T-helper 9 cell (primary cell): ENCODE measurements at regions not wholly inside any gene's neighbourhood (a gene's known extent, or its start where the extent isn't known, plus 50 kb on each side); places are given as distances from the start of the nearest gene placed in this dataset.
"Not testable (repeated sequence)": the region's sequence is repeated elsewhere in the genome, so short reads cannot be mapped to it uniquely, and the experiment has no call there.

Experiments
- DNase-seq: peaks from one replicate; pipeline ENCODE4 v3.0.0-alpha.2; 2020

DNA sequence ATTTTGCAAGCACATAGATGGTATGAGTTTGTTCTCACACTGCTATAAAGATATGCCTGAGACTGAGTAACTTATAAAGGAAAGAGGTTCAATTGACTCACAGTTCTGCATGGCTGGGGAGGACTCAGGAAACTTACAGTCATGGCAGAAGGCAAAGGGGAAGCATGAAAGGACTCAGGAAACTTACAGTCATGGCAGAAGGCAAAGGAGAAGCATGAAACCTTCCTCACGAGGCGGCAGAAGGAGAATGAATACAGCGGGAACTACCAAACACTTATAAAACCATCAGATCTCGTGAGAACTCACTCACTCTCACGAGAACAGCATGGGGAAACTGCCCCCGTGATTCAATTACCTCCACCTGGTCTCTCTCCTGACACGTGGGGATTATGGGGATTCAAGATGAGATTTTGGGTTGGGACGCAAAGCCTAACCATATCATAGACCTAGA, 101.9 kb upstream of the NCOR2 start:
- DNase-seq: not testable (repeated sequence)

DNA sequence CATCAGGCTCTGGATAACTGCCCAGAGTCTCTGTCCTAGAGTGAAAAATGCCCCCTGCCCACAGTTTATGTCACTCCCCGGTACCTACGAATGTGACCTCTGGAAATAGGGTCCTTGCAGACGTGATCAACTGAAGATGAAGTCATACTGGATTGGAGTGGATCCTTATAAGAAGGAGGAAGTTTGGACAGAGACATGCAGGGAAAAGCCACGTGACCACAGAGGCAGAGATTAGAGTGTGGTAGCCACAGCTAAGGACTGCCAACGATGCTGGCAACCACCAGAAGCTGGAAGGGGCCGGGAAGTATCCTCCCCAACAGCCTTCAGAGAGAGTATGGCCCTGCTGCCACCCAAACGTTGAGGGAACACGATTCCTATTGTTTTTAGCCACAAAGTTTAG, 101.2 kb upstream of the NCOR2 start:
- DNase-seq: no peak

DNA sequence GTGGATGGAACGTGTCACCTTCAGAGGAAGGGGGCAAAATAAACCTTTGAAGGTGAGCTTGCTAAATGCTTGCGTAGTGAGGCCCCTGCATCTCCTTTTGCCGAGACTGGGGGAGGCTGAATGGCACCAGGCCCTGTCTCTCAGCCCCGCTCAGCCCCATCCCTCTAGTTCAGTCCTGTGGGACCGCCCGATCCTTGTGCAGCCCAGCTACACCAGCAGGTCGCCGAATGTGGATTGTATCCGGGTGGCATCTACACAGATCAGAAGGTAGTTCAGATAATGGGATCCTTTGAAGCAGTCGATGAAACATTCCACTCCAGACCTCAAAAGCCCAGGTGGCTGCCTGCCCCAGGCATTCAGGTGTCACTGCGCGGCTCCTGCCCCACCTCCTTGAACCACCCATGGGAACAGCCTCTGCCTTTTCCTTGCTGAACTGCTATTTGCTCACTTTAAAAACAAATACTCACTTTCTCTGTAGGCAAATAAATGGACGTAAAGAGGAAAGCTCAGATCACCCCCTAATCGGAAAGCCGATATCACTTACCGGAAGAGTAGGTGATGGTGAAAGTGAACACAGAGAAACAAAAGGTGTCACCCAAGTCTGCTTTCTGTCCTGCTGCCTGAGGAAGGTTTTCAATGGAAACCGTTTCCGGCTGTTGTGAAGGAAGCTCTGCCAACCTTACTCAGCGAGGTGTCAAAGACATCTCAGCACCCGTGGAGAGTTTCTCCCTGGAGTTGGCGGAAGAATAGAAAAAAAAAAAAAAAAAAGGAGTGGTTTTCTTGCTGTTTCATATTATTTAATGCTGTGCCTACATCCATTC, 100.3 kb upstream of the NCOR2 start:
- DNase-seq: no peak

DNA sequence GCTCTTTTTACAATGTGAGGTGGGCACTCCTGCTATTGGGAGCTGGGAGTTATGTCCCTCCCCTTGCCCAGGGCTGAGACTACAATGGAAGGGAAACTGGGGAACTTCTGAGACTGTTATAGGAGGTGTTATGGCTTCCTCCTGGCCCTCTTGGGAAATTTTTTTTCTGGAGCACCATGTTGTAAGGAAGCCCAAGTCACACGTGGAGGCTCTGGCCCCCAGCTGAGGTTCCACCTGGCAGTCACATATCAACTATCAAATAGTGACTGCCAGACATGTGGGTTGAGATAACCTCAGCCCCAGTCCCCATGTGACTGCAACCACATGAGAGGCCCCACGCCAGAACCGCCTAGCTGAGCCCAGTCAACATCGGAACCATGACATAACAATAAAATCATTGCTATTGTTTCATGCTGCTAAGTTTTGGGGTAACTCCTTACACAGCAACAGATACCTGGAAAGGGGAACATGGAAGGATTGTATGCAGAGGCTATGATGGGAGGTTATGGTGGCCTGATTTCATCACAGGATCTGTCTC, 99.4 kb upstream of the NCOR2 start:
- DNase-seq: no peak

DNA sequence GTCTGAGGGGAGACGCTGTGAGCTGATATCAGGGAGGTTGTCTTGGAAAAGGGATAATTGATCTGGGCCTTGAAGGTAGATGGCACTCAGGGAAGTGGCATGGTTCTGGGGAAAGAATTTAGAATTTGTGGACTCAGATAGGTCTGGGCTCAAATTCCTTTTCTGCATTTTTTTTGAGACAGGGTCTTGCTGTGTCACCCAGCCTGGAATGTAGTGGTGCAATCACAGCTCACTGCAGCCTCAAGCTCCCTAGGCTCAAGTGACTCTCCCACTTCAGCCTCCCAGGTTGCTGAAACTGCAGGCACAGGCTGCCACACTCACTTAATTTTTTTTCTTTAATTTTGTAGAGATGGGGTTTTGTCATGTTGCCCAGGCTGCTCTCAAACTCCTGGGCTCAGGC, 98.1 kb upstream of the NCOR2 start:
- no peak for DNase-seq

DNA sequence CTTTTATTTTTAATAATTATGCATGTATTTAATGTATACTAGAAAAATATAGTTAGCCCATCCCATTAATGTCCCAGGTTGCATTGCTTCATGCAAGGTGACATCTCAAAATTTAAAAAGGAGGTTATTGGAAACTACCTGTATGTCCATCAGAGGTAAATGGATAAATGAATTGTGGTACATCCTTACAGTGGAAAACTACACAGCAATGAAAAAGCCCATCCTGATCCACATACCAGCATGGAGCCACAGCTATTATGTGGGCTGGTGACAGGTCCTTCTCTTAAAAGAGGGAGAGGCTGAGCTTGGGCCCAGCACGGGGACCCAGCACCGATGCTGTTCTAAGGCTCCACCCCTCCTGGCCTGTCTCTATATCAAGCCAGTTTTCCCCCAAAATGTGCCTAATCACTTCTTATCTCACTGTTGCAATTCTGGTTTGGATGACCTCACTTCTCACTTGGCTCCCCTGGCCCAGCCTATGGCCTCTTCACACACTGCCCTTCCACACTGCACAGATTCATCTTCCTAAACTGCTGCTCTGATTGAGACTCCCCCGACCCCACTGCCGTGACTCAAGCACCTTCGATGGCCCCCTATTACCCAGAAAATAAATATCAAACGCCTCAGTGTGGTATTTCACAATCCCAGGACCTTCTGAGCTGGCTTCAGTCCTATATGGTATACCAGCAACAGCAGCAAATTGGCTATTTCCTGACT, 97.1 kb upstream of the NCOR2 start:
- no peak for DNase-seq

DNA sequence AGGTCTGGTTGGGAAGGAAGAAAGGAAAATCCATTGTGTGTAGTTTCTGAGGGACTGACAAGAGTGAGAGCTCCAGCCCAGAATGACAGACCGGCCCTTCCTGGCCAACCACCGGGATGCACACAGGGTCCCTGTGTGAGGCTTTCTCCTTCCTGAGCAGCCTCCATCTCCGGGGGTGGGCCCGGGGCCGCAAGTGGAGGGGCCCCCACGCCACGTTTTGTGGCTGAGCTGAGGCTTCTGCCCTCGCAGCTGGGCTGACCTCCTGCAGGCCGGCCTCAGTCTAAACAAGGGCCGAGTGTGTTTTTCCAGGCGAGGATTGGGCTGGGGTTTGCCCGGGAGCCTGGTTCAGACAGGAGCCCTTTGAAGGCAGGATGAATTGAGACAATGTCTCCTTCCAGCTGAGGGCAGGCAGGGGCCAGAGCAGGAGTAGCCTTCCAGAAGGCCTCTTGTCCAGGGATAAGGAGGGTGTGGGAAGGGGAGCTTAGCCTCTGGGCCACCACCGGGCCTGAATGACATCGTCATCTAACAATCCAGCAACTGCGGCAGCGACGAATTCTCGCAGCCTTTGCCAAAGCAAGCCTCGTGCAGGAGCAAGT, 96.5 kb upstream of the NCOR2 start:
- DNase-seq: no peak

DNA sequence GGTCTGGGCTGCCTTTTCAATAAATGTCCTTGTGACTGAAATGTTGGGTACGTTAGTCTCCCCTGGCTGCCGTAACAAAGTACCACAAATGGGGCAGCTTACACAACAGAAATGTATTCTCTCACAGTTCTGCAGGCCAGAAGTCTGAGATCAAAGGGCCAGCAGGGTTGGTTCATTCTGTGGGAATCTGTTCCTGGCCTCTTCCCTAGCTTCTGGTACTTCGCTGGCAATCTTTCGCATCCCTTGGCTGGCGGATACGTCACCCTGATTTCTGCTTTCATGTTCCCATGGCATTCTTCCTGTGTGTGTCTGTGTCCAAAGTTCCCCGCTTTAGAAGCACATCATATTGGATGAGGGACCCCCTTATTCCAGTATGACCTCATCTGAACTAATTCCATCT, 95.8 kb upstream of the NCOR2 start:
- no peak for DNase-seq

DNA sequence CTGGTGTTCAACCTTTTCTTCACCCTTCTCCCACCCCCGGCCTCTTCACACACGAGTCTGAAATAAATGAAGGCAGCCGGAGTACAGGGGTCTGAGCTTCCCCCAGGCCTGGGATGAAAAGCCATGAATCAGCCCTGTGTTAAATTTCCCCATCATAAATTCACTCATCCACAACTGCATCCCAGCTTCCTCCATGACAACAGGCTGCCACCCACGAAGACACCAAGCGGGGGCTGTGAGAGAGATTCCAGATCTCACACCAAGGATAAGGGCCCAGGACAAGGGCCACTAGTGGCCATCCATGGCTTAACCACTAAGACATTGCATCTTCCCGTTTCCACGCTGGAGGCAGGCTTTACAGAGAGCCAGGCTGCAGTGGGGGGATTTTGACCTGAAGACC, 93.9 kb upstream of the NCOR2 start:
- no peak for DNase-seq

DNA sequence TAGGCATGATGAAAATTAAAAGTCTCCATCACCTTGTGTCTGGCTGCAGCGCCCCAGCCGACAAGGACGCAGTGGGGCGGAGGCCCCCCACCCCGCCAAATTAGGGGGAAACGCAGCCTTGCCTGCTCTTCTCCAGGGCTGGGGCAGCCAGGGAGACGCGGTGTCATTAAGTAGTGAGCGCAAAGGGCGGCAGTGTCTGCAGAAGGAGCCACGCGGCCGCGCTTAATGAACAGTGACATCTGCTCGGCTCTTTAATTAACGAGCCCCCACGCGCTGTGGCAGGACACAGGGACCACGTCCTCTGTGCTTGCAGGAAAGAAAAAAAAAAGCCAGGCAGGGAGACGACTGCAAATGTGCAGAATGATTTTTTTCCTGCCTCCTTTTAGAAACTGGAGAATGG, 93.4 kb upstream of the NCOR2 start:
- no peak for DNase-seq

DNA sequence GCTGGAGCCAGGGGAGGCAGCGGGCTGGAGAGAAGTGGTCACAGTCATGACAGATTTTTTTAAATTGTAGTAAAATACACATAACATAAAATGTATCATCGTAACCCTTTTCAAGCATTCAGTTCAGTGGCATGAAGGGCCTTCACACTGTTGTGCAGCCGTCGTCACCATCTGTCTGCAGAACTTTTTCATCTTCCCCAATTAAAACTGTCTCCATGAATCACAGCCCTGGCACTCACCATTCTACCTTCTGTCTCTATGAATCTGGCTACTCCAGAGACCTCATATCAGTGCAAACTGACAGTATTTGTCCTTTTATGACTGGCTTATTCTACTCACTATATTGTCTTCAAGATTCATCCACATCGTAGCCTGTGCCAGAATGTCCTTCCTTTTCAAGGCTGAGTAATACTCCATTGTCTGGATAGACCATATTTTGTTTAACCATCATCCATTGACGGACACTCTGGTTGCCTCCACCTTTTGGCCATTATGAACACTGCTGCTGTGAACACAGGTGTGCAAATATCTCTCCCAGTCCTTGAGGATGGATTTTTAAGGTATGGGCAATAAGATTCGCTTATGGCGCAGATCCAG, 91.5 kb upstream of the NCOR2 start:
- DNase-seq: no peak

DNA sequence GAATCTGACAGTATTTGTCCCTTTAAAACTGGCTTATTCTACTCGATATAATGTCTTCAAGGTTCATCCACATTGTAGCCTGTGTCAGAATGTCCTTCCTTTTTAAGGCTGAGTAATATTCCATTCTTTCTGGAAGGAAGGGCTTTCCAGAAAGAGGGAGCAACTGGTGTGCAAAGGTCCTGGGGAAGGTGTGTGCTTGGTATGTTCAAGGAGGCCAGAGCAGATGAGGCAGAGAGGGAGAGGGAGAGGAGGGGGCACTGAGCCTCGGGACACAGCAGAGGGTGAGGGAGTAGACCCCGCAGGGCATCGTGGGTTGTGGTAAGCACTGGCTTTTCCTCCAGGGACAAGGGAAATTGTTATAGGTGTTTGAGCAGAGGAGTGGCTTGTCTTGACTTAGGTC, 90.9 kb upstream of the NCOR2 start:
- DNase-seq: no peak

DNA sequence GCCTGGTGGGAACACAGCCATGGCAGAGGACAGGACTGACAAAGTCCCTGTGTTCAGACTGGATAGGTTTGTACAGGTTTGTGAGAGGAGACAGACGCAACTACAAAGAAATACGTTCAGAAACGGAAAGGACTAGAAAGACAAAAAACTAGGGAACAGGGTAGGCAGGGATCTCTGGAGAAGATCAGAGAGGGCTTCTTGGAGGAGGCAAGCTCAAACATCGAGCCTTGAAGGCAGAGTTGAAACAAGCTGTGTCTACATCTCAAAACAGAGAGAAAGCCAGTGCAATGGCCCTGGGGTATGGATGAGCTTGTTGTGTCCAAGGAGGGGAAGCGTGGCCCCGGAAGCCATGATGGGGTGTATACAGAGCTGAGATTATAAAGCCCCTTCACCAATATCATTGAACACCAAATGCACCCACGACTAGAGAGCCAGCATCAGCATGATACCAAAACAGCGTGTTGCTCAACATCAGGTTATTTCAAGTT, 89.6 kb upstream of the NCOR2 start:
- no peak for DNase-seq

DNA sequence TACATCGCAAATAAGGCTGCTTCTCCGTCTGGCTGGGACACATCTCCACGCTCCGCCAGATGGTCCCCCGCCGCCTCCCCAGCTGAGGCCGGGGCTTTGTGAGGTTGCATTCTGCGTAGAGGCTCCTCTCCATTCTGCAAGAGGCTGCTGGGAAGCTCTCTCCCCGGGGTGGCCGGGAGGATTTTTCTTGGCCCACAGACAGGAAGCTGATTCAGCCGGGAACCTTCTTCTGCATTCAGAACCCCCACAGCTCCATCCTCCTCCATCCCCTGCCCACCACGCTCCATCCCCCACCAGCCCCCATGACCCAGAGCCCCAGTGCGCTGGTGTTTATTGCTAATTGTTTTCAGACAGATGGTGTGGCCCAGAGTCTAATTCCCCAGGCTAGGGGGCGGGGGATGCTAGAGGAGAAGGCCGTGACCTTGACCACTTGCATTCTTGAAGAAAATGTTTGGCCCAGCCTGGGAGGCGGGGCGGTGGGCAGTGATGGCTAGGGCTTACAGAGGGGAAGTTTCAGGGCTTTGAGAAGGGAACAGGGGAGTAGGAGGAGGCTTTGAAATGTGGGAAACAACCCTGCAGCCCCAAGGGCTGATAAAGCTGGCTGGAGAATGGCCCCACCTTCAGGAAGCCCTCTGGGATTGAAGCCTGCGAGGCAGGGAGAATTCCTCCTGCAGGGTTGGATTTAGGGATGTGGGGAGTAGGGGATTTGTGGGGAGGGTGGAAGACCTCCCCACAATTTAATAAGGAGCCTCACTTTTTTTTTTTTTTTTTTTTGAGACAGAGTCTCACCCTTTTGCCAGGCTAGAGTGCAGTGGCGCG, 88.5 kb upstream of the NCOR2 start:
- DNase-seq: no peak

DNA sequence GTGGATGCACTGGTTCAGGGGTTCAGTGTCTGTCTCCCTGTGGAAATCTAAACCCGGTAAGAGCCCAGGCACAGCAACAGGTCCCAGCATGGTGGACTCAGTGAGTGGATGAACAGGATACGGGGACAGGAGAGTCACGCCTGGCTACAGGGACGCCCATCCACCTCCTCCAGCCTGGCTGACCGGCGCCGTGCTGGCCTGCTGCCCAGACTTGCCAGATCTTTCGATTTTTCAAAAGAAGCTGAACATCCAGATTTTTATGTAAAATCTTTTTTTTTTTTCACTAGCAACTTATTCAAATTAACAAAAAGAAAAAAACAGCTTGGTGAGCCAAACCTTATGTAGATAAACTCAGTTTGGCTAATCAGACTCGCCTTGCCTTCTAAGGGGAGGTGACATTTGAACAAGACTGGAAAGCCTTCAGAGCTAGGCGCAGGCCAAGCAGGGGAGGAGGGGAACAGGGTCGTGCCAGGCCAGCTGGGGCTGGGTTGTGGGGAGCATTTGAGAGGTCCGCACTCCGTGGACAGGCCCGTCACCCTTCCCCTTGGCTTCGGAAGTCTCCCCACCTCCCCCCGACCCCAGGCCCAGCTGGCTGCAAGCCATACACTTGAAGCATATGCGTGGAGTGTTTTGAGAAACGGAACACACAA, 87.8 kb upstream of the NCOR2 start:
- no peak for DNase-seq

DNA sequence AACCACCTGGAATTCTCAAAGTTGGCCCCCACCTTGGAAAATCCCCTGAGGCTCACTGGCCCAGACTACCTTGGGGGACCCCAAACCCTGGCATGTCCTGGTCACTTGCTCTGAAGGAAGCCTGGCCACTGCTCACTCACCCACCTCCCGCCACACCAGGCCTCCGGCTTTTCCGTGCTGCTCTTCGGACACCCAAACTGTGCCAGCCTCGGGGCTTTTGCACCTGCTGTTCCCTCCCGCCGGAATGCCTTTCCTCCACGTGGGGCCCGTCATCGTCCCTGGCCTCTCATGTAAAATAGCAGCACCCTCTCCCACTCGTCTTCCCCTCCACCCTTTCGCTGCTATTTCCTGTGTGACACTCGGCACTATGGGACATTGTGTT, 87.2 kb upstream of the NCOR2 start:
- DNase-seq: no peak

DNA sequence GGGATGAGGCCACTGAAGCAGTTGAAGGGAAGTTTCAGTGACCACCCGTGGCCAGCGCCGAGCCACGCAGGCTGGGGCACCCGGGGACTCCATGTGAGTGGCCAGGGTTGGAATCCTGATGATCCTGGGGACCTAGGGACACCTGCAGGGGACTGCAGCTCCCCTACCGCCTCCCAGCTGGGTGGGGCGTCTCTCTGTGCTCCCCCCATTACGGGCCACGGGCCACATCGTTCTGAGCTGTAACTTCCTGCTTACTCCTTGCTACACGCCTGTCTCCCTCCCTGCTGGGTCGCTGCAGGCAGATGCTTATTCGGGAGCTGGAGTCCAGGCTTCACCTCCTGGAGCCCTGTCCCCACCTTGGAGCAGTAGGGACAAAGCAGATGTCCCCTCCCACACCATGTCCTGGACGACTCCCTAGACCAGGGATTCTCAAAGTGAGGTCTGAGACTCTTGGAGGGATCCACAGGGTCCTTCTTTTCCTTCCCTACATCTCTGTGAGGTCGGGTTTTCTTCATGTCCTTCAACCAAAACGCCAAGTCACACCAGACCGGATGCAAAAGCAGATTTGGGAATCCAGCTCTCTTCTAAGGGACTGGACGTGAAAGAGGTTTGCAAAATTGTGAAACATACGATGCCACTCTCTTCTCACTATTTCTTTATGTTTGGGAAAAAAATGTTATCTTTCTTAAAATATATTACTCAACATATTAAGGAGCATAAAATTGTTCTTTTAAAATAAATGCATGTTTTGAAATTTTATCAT, 85.9 kb upstream of the NCOR2 start:
- no peak for DNase-seq

DNA sequence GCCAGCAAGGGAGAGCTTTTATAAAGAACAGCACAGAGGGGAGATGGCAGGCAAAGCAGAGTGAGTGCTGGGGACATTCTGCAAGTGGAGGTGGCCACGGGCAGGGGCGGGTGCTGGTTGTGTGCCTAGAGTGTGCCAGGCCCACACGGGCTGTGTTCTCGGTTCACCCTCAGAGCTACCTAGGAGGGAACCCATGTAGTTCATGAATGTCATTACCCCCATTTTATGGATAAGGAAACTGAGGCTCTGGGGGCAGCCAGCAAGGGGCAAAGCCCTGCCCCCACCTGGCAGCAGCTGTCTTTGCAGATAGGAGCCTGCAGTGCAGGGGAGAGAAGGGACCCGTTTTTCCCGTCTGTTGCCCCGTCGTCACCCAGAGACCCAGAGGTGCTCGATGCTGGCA, 85.2 kb upstream of the NCOR2 start:
- DNase-seq: no peak

DNA sequence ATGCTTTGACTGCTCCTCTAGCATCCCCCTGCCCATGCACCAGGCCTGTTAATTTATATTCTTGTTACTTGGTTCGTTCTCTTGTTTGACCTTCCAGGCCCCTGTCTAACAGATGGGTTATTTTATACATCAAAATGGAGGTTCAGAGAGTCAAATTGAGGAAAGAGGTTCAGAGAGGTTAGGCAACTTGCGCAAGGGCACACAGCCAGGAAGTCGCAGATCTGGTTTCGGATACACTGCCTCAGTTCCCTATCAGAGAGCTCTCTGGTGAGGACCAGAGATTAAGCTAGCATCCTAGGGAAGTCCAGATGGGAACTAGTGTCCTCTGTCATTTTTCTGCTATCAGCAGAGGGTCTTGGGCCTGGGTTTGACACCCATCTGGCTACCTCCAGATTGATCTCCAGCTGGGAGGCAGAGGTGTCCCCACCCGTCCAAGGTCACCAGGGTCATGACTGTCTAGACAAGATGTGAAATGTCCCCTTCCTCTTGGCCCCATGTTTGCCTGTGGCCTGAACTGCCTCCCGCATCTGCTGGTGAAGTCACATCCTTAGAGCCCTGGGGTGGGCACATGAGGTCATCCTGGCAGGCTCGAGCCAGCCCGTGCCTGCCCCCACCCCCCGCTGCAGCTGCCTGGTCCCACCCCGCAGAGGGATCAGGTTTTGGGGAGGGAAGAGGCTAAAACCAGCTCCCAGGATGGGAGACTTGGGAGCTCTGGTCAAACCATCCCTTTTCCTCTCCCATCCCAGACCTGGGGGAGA, 84.3 kb upstream of the NCOR2 start:
- DNase-seq: no peak

DNA sequence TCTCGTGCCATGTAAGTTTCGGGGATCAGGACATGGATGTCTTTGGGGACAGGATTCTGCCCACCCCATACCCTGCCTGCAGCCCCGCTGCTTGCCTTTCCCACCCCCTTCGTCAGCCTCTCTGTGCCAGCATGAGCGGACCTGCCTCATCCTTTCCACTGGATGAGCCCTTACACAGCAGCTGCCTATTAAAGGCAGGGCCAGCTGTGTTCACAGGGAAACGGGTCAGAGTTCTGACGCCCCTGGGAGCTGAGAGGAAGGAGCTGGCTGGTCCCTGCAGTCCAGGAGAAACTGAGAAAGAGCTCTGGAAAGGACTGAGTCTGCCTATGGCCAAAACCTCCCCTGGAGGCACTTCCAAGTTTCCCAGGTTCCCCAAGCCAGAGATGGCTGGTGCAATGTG, 83.5 kb upstream of the NCOR2 start:
- no peak for DNase-seq
